NCI-H1092 (cell line): ENCODE measurements at regions not wholly inside any gene's neighbourhood (a gene's known extent, or its start where the extent isn't known, plus 50 kb on each side); places are given as distances from the start of the nearest gene placed in this dataset.
"Not testable (repeated sequence)": the region's sequence is repeated elsewhere in the genome, so short reads cannot be mapped to it uniquely, and the experiment has no call there.

ENCODE experiments used
- DNase-seq: peaks from one replicate; lab custom pipeline; 2025; lab: John Stamatoyannopoulos, UW

DNA sequence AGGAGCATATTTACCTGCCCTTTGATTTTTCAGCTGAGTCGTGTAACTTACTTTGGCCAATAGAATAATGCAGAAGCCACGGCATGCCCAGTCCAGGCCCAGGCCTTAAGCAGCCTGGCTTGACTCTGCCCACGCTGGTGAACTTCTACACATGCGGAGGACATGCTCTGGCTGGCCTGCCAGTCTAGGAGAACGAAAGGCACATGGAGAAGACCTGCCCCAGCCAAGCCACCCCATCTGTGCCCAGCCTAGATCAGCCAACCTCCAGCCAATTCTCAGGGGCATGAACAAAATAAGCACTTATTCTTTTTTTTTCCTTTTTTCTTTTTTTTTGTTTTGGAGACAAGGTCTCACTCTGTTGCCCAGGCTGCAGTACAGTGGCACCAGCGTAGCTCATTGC lies 112.7 kb upstream of the NANOS1 start:
- DNase-seq: no peak

DNA sequence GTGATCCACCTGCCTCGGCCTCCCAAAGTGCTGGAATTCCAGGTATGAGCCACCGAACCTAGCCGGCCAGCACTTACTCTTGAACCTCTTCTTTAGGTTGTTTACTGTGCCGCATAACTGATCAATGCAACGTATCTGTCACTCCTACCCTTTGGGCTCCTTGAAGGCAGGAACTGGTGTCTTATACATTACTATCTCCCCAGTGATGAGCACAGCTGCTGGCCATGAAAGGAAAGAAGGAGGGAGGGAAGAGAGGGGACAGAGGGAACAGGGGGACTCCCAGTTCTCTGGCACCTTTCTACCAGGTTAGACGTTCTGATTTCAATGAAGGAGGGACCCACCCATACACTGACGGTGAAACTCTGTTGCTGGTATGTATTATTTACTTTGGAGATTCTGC lies 111.8 kb upstream of the NANOS1 start:
- DNase-seq: no peak

DNA sequence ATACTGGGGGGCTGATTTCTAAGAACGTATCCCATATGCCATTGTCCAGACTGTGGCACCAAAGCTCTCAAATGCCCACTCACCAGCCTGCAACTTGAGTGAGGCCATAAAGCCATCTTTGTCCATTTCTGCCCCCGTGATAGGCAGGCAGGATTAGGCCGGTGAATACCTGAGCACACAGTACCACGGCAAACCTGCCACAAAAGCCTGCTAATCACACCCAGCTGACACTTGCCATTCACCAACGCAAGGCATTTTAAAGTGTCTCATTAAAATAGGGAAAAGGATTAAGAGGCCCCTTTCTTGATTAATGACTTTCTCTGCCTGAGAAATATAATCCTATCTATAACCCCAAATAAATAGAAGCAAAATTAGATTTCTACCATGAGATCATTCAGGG lies 111.4 kb upstream of the NANOS1 start:
- DNase-seq: no peak

DNA sequence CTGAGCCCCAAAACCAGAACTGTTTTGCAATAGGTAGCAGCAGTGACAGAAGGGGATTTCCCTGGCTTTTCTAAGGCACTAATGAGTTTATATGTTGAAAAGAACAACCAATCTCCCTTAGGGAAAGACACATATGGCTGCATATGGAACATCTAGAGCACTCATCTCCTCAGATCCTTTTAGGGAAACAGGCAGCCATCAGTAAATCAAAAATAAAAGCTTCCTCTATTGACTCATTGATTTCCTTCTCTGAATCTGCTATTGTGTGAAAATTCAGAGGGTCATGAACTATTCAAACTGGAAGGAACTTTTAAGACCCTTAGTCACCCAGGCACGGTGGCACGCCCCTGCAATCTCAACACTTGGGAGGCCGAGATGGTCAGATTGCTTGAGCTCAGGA lies 110.9 kb upstream of the NANOS1 start:
- DNase-seq: no peak

DNA sequence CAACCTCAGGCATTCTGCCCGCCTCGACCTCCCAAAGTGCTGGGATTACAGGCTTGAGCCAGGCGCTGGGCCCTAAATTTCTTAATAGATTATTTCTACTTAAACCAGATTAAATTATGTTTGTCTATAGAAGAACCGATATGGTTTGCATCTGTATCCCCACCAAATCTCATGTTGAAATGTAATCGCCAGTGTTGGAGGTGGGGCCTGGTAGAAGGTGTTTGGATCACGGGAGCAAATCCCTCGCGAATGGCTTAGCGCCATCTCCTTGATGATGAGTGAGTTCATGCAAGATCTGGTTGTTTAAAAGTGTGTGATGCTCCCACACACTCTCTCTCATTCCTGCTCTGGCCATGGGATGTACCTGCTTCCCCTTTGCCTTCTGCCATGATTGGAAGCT lies 109.3 kb upstream of the NANOS1 start:
- DNase-seq: no peak

DNA sequence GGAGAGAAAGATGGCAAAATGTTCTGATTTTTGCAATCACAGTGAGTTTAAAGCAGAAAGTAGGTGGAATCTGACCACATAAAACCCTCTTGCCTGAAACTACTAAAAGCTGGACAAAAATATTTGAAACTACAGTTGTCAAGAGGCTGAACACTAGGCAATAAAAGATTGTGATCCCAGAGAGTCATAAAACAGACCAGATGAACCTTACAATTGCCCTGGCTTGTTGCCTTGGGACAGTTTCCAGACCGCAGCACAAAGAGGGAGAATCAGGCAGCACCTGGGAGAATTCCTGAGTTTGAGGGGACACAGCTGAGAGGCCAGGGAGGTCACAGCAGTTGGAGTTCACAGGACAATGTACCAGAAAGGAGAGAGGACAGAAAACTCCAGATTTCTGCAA lies 107.3 kb upstream of the NANOS1 start:
- DNase-seq: no peak

DNA sequence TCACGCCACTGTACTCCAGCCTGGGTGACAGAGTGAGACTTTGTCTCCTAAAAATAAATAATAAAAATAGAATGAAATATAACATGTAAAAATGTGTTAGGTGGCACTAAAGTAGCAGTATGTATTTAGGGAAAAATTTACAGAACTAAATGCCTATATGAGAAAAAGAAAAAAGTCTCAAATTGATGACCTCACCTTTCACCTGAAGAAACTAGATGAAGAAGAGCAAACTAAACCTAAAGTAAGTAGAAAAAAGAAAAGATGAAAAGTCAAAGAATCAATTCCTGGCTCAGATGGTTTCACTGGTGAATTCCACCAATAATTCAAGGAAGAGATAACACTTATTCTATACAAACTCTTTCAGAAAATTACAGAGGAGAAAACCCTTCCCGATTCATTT lies 106.5 kb upstream of the NANOS1 start:
- DNase-seq: no peak

DNA sequence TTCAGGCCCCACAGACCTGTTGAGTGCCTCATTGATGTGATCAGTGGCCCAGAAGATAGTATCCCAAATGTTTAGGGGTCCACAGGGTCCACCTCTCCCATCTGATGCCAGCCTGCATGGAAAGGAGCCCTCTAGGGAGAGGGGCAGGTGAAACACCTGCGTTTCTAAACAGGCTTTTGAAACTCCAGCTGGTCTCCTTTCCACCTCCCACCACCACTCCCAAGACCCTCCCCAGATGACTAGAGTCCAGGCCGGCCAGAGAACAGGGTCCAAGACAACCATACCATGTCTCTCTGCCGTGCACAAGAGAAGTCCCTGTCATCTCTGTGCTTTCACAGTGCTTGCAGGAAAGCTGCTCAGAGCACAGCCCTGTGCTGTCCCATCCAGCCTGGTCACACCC lies 105.0 kb upstream of the NANOS1 start:
- DNase-seq: no peak

DNA sequence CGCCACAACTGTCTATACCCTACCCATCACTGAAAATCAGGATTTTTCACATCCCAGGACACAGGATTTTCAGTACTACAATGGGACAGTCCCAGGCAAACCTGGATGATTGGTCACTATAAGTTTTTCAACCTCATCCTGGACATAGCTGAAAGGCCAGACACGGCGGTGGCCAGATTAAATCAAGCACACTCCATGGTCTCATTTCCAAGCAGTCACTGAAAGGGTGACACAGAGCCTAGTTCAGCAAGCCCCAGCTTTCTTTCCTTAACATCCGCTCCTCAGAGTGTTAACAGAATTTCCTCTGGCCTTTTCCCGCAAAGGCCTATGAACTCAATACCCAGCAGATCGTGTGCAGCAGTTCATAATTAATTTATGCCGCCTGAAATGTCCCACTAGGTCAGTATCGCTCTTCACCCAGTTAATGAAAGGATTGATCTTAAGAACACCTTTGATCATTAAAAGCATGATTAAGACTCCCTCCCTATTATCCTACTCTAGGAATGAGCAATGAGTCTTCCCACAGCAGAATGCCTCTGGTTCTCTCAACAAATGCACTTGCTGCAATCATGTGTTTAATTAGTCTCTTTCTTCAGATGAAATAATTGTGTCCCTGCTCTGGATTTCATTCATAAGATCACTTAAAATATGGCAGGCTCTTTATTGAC lies 104.0 kb upstream of the NANOS1 start:
- DNase-seq: no peak

DNA sequence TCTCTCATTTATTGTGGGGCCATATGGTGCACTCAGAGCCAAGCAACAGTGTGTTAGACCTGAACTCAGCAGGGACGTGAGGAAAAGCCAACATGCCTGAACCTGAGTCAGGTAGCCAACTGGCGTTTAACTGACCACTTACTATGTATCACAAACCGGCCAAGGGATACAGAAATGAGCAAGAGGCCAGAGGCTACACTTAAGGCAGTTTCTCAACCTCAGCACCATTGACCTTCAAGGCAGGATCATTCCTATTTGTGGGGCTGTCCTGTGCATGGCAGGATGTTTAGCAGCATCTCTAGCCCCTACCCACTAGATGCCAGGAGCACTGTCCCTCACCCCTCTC lies 103.5 kb upstream of the NANOS1 start:
- no peak for DNase-seq

DNA sequence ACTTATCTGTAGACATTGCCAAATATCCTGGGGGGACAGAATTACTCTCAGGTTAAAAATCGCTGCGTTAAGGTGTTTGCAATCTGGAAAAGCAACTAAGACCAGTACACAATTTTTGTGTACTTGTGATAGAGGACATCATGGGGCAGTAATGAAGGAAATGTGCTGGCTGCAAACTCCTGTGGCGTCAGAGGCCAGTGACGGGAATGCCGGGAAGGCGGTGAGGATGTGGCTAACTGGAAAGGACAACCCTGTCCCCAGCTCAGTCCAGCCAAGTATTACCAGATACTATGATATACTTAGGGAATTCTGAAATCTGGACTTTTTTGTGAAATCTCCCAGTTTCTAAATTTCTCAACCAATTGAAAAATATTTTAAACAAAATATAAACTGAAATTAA lies 103.1 kb upstream of the NANOS1 start:
- DNase-seq: no peak

DNA sequence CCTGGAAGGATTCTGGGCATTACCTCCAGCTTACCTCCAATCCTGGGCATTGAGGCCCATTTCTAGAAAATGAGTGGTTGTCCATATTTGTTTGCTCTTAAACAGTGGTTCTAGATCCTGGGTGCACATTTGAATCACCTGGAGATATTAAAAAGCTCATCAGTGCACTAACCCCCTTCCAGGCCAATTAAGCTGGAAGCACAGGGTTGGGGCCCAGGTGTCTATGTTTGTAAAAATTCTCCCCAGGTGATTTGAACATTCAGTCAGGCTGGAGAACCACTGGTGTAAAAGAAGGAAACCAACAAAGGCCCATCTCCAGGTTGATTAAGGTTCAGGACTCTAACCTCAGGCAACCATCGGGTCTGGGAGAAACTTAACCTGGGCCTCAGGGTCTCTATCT lies 102.6 kb upstream of the NANOS1 start:
- no peak for DNase-seq

DNA sequence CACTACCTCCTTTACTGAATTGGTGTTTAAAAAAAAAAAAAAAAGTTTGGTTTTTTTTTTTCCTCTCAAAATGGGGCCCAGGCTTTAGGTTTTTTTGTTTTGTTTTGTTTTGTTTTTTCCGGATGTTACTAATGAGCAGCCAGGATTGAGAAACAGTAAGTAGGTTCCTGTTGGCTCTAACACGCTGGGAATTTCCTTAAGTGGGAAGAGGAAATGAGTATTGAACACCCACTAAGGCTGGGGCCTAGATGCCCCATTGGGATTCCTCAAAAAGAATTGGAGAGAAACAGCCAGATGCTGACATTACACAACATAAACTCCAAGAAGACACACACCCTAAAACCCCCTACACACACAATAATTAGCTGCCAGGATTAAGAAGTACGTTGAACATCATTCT lies 102.2 kb upstream of the NANOS1 start:
- DNase-seq: no peak

DNA sequence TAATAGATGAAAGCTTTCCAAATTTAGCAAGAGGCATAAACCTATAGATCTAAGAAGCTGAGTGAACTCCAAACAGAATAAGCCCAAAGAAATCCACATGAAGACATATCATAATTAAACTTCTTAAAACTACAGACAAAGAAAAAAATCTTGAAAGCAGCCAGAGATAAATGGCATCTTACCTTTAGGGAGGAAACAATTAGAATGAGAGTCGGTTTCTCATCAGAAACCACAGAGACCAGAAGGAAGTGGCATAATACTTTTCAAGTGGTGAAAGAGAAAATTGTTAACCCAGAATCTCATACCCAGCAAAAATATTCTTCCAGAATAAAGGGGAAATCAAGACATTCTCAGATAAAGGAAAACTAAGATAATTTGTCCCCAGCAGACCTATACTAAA lies 98.9 kb upstream of the NANOS1 start:
- no peak for DNase-seq

DNA sequence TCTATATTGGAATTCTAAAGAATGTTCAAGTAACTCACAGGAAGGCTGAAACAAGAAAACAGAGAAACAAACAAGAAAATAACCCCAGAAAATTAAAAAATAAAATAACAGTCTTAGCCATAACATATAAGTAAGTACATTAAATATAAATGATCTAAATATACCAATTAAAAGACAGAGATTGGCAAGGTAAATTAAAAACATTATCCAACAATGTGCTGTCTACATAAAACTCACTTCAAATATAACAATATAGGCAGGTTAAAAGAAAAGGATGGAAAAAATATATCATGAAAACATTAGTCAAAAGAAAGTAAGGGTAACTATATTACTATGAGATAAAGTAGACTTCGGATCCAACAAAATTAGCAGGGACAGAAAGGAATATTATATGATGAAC lies 98.1 kb upstream of the NANOS1 start:
- no peak for DNase-seq

DNA sequence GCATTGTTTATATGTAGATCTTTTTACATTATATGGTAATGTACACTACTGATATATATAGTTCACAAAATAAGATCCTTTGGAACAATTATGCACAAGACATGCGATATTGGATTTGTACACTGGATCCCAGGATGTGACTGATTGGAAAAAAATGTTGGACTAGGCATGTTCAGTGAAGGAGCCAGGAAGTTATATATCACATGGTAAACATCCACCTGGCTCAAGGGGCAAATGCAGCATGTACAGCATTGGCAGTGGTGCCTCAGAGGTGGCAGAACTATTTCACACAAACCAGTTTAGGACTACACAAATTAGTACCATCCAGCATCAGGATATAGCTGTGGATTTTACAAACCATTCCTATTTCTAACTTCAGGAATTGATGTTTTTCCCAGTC lies 97.4 kb upstream of the NANOS1 start:
- DNase-seq: not testable (repeated sequence)

DNA sequence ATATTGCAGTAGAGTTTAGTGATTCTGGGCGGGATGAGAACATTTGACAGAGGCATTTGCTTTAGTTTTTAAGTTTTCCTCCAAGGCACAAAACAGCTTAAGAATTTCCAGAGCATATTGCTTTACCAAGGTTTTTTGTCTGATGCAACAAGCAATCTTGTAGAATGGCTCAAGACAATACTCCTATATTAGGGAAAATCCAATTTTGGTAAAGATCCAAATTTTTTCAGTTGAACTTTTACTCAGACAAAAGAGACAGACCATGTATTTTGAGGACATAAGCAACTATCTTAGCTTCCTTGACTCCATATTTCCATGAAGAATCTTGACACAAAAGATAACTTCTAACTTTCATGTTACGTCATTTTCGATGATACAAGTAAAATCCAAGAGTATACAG lies 92.3 kb upstream of the NANOS1 start:
- no peak for DNase-seq

DNA sequence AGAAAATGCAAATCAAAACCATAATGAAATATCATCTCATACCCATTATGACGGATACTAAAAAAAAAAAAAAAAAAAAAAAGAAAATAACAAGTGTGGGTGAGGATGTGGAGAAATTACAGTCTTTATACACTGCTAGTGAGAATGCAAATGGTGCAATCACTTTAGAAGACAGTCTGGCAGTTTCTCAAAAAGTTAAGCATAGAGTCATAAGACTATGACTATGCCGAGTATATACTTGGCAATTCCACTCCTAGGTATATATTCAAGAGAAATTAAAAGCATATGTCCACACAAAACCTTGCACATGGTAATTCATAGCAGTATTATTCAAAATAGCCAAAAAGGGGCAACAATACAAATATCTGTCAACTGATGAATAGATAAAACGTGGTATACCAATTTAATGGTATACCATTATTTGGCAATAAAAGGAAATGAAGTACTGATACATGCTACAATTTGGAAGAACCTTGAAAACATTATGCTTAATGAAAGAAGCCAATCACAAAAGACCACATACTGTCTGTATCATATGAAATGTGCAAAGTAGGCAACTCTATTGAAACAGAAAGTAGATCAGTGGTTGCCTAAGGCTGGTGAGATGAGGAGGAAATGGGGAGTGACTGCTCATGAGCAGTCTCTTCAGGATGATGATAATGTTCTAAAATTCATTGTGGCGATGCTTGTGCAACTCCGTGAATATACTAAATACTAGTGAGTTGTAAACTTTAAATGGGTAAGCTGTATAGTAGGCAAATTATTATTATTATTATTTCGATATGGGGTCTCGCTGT lies 90.1 kb upstream of the NANOS1 start:
- no peak for DNase-seq

DNA sequence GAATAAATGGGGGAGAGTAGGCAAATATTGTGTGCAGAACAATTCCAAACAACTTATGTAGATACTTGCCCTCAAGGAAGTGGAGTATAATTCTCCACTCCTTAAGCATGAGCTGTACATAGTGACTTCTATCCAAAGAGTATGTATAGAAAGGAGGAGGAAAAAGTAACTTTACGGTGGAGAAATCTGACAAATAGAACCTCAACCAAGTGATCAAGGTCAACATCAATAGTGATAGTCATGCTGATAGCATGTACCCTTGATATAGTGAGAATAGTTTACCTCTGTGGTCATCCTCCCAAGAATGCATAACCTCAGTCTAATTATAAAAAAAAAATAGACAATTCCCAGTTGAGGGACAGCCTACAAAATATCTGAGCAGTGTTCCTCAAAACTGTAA lies 89.1 kb upstream of the NANOS1 start:
- DNase-seq: no peak

DNA sequence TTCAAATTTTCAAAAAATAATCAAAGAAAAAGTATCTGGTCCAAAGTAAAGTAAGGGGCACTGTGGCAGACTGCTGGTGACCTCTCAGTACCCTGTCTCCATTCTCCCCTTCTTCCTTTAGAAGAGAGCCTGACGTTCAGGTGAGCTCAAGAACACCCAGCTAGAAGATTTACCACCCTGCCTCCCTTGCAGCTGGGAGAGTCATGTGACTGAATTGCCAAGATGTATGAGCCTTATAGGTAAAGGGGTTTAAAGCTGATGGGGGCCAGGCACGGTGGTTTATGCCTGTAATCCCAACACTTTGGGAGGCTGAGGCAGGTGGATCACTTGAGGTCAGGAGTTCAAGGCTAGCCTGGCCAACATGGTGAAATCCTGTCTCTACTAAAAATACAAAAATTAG lies 86.3 kb upstream of the NANOS1 start:
- DNase-seq: no peak

DNA sequence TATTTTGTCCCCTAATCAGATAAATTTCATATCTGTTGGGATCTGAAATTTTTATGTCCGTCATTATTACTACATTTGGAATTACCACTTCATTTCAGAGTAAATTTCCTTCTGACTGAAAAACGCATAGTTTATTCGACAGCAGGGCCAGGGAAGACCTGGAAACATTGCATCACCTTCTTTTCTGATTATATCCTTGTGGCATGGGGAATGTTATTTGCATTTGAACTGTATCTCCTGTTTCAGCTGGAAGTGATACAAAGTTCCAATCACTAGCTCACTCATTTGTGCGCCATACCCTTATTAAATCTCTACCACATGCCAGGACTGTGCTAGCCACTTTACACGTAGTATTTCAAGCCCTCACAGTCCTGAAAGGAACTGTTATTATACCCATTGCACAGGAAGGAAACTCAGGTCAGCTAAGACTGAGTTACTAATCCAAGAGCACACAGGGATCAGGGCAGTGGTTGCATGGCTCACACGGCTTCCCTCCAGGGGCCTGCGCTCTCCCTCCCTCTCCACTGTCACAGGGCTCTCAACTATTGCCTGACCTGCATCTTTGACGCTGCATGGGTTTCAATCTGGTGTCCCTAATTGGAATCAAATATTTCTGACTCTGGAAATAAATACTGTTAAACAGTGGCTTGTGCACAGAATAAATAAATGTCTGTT lies 84.4 kb upstream of the NANOS1 start:
- DNase-seq: no peak

DNA sequence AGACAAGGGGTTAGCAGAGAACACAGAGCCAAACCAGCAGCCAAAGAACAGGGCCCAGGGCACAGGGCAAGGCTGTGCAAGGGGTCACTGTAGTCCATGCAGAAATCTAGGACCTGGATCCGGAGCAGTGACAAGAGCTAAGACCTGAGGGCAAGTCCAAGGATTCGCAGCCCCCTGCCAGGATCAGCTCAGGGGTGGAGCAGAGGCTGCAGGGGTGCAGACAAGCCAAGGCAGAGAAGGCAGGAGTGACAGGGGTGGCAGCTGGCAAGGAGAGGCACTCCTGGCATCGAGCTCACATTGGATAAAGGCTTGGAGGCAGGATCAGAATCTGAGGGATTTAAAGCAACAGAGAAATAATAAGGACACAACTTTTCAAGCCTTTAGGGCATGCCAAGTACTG lies 80.7 kb upstream of the NANOS1 start:
- no peak for DNase-seq

DNA sequence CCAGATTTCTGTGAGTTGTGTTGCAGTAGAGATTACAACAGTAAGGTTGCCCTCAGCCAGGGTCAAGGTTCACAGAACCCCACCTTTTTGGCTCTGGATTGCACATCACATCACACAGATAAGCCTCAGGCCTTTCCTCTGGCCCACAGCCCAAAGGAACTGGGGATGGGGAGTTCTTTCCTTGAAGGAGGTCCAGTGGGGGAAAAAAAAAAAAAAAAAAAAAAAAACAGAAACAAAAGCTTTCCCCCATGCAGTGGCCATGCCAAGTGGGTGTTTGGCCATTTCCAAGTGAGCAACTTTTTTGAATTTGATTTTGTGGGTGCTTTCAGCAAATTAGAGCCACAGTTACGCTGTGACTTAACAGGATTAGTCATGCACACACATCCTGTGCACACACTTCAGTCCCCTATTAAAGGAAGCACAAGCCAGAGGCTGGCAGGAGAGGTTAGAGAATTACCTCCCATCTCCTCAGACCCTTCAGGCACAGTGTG lies 79.3 kb upstream of the NANOS1 start:
- peak; percentile 5 for DNase-seq
